H9 (cell line): ENCODE measurements at regions not wholly inside any gene's neighbourhood (a gene's known extent, or its start where the extent isn't known, plus 50 kb on each side); places are given as distances from the start of the nearest gene placed in this dataset.

ENCODE experiments used
- DNase-seq: peaks from one replicate; pipeline ENCODE4 v3.0.0-alpha.2; 2017
- H2AFZ ChIP-seq: one replicate; pipeline ENCODE4 v1.6.1; 2013; ENCODE audit warnings: mild to moderate bottlenecking, low read length, control low read depth, moderate library complexity
- H2AK5ac ChIP-seq: 2 replicates; pipeline ENCODE4 v1.6.1; 2013; ENCODE audit warnings: low read length, control low read depth, mixed read lengths; ENCODE audit not compliant: insufficient read length
- H2BK120ac ChIP-seq: one replicate; pipeline ENCODE4 v1.6.1; 2013; ENCODE audit warnings: low read depth, mild to moderate bottlenecking, low read length, control low read depth, inconsistent platforms; ENCODE audit not compliant: poor library complexity, severe bottlenecking
- H2BK12ac ChIP-seq: 2 replicates; pipeline ENCODE4 v1.6.1; 2013; ENCODE audit warnings: low read length, control low read depth, mixed read lengths, low read depth; ENCODE audit not compliant: insufficient read length
- H2BK15ac ChIP-seq: 2 replicates; pipeline ENCODE4 v1.6.1; 2013; ENCODE audit warnings: low read depth, low read length, control low read depth
- H2BK20ac ChIP-seq: one replicate; pipeline ENCODE4 v1.6.1; 2013; ENCODE audit warnings: low read depth, mild to moderate bottlenecking, low read length, control low read depth, inconsistent platforms; ENCODE audit not compliant: poor library complexity, severe bottlenecking
- H2BK5ac ChIP-seq: 2 replicates; pipeline ENCODE4 v1.6.1; 2013; ENCODE audit warnings: low read length, control low read depth, mixed read lengths; ENCODE audit not compliant: insufficient read length
- H3K14ac ChIP-seq: 2 replicates; pipeline ENCODE4 v1.6.1; 2013; ENCODE audit warnings: low read length, control low read depth; ENCODE audit not compliant: insufficient read depth
- H3K18ac ChIP-seq: 2 replicates; pipeline ENCODE4 v1.6.1; 2013; ENCODE audit warnings: low read depth, mild to moderate bottlenecking, mixed read lengths, low read length, control low read depth; ENCODE audit not compliant: insufficient read length
- H3K23ac ChIP-seq: 2 replicates; pipeline ENCODE4 v1.6.1; 2013; ENCODE audit warnings: low read length, control low read depth, mixed read lengths, low read depth; ENCODE audit not compliant: insufficient read length
- H3K23me2 ChIP-seq: 2 replicates; pipeline ENCODE4 v1.6.1; 2013; ENCODE audit warnings: low read depth, mild to moderate bottlenecking, mixed read lengths, low read length, control low read depth; ENCODE audit not compliant: insufficient read length, poor library complexity, severe bottlenecking
- H3K27ac ChIP-seq: 2 replicates; pipeline ENCODE4 v1.5.1; 2013; ENCODE audit warnings: low read length, control low read depth, mixed read lengths, low read depth; ENCODE audit not compliant: insufficient read length
- H3K27me3 ChIP-seq: 2 replicates; pipeline ENCODE4 v1.6.1; 2013; ENCODE audit warnings: low read length, control low read depth, inconsistent platforms; ENCODE audit not compliant: insufficient read depth
- H3K4ac ChIP-seq: 2 replicates; pipeline ENCODE4 v1.6.1; 2013; ENCODE audit warnings: low read depth, mild to moderate bottlenecking, control low read depth, inconsistent platforms, low read length, moderate library complexity
- H3K4me1 ChIP-seq: 2 replicates; pipeline ENCODE4 v1.6.1; 2013; ENCODE audit warnings: low read length, control low read depth, inconsistent platforms; ENCODE audit not compliant: insufficient read depth
- H3K4me2 ChIP-seq: 2 replicates; pipeline ENCODE4 v1.6.1; 2013; ENCODE audit warnings: low read length, control low read depth, mixed read lengths; ENCODE audit not compliant: insufficient read length, insufficient read depth
- H3K56ac ChIP-seq: 2 replicates; pipeline ENCODE4 v1.6.1; 2013; ENCODE audit warnings: low read depth, mild to moderate bottlenecking, mixed read lengths, low read length, control low read depth; ENCODE audit not compliant: insufficient read length
- H3K79me1 ChIP-seq: 2 replicates; pipeline ENCODE4 v1.6.1; 2013; ENCODE audit warnings: low read depth, mild to moderate bottlenecking, moderate library complexity, low read length, control low read depth, inconsistent platforms; ENCODE audit not compliant: insufficient read depth, poor library complexity, severe bottlenecking
- H3K79me2 ChIP-seq: 2 replicates; pipeline ENCODE4 v1.6.1; 2013; ENCODE audit warnings: low read length, control low read depth, inconsistent platforms; ENCODE audit not compliant: insufficient read depth
- H3K9ac ChIP-seq: 2 replicates; pipeline ENCODE4 v1.6.1; 2013; ENCODE audit warnings: low read length, control low read depth, mixed read lengths; ENCODE audit not compliant: insufficient read length; ENCODE audit errors: extremely low read depth
- H3K9me3 ChIP-seq: one replicate; pipeline ENCODE4 v1.6.1; 2013; ENCODE audit warnings: low read depth, low read length, inconsistent platforms; ENCODE audit not compliant: control insufficient read depth
- H3T11ph ChIP-seq: one replicate; pipeline ENCODE4 v1.6.1; 2013; ENCODE audit warnings: mild to moderate bottlenecking, low read length, control low read depth, inconsistent platforms
- H4K20me1 ChIP-seq: one replicate; pipeline ENCODE4 v1.6.1; 2013; ENCODE audit not compliant: control insufficient read depth, insufficient read length, insufficient read depth
- H4K5ac ChIP-seq: 2 replicates; pipeline ENCODE4 v1.6.1; 2013; ENCODE audit warnings: low read depth, mild to moderate bottlenecking, mixed read lengths, low read length, control low read depth; ENCODE audit not compliant: insufficient read length
- H4K8ac ChIP-seq: replicated peaks from 2 replicates; pipeline ENCODE4 v1.6.1; 2013; ENCODE audit warnings: low read length, control low read depth, mixed read lengths, low read depth; ENCODE audit not compliant: insufficient read length
- H4K91ac ChIP-seq: 2 replicates; pipeline ENCODE4 v1.6.1; 2013; ENCODE audit warnings: low read depth, mild to moderate bottlenecking, moderate library complexity, mixed read lengths, low read length, control low read depth; ENCODE audit not compliant: insufficient read length
- H3K27ac Mint-ChIP-seq, 3 experiments: 2 replicates in 2 of 3; 3 replicates in 1 of 3; pipeline ENCODE4 v1.8.0; 2020 to 2021; ENCODE audit warnings: mixed read lengths in 3 of 3, mild to moderate bottlenecking in 1 of 3, moderate library complexity in 1 of 3
- H3K27me3 Mint-ChIP-seq: 2 replicates; pipeline ENCODE4 v1.8.0; 2021; ENCODE audit warnings: low read depth, mild to moderate bottlenecking, moderate library complexity, mixed read lengths
- H3K36me3 Mint-ChIP-seq, 3 experiments: 2 replicates in 2 of 3; 3 replicates in 1 of 3; pipeline ENCODE4 v1.8.0; 2020 to 2021; ENCODE audit warnings: low read depth in 3 of 3, mixed read lengths in 3 of 3; ENCODE audit not compliant: insufficient read depth in 1 of 3
- H3K4me1 Mint-ChIP-seq, 2 experiments: 2 replicates each; pipeline ENCODE4 v1.8.0; 2020; ENCODE audit warnings: mixed read lengths in 2 of 2
- H3K4me3 Mint-ChIP-seq, 2 experiments: 2 replicates in 1 of 2; 3 replicates in 1 of 2; pipeline ENCODE4 v1.8.0; 2020 to 2021; ENCODE audit warnings: mild to moderate bottlenecking in 2 of 2, mixed read lengths in 2 of 2, moderate library complexity in 1 of 2
- H3K9me3 Mint-ChIP-seq, 2 experiments: 2 replicates in 1 of 2; 3 replicates in 1 of 2; pipeline ENCODE4 v1.8.0; 2020; ENCODE audit warnings: mild to moderate bottlenecking in 2 of 2, mixed read lengths in 2 of 2, moderate library complexity in 1 of 2
- WGBS: extraction: QIAGEN DNeasy Blood & Tissue Kit; methylation state at CpG from one replicate; pipeline ENCODE4 v1.1.7; 2013; ENCODE audit warnings: missing lambda C conversion rate, low lambda C conversion rate, mixed read lengths; ENCODE audit not compliant: insufficient read length; ENCODE audit errors: extremely low coverage; 5-methylcytosine and 5-hydroxymethylcytosine counted together
- TF ChIP-seq, protein P1 (sequence below): fragments of 200-600 bp; sonication (generic); conservative IDR thresholded peaks from 3 replicates; pipeline ENCODE4 v1.8.0; 2021; ENCODE audit warnings: antibody characterized with exemption, mild to moderate bottlenecking

DNA sequence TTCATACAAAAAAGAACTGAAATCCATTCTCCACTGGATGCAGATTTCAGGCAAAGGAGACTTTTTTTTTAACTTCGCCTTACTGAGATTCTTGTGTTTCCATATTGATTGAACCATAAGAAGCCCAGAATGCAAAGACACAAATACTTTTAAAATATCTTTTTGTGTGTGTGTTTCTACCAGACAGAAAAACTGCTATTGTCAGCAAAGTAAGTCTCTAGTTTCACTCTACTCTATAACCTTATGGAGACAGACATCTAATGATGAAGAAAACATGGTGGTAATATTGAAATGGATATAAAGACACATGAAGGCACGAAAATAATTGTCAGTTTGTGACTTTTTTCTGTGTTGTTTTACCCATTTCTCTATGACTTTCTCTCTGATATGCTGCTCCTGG lies 260.3 kb upstream of the RORB start:
- Mint-ChIP-seq H3K4me3 (no peak overlapping the region), H3K36me3 (peaks cover 2 to 15% (median 3%) of the 10 kb centered on the region in 3 experiments; a peak in 6 of 7 replicates), H3K27me3 (no peaks in the 10 kb centered on the region), H3K9me3 (peaks cover 19 to 23% of the 10 kb centered on the region in 2 experiments), H3K4me1 (no peaks in the 10 kb centered on the region), H3K27ac (no peak overlapping the region)
- H4K8ac ChIP-seq = no peak overlapping the region
- H2AFZ ChIP-seq = no peak overlapping the region
- H2BK12ac ChIP-seq = no peak overlapping the region
- no peak overlapping the region for H3K56ac ChIP-seq
- no peak overlapping the region for H3K27ac ChIP-seq
- H2BK20ac ChIP-seq = no peak overlapping the region
- TF ChIP-seq, protein P1, sequence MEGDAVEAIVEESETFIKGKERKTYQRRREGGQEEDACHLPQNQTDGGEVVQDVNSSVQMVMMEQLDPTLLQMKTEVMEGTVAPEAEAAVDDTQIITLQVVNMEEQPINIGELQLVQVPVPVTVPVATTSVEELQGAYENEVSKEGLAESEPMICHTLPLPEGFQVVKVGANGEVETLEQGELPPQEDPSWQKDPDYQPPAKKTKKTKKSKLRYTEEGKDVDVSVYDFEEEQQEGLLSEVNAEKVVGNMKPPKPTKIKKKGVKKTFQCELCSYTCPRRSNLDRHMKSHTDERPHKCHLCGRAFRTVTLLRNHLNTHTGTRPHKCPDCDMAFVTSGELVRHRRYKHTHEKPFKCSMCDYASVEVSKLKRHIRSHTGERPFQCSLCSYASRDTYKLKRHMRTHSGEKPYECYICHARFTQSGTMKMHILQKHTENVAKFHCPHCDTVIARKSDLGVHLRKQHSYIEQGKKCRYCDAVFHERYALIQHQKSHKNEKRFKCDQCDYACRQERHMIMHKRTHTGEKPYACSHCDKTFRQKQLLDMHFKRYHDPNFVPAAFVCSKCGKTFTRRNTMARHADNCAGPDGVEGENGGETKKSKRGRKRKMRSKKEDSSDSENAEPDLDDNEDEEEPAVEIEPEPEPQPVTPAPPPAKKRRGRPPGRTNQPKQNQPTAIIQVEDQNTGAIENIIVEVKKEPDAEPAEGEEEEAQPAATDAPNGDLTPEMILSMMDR = no peak
- no peak overlapping the region for H3K4me2 ChIP-seq
- H4K20me1 ChIP-seq = no peaks in the 10 kb centered on the region
- H2BK5ac ChIP-seq = no peak overlapping the region
- H3K79me1 ChIP-seq = no peaks in the 10 kb centered on the region
- H3K14ac ChIP-seq = no peak overlapping the region
- no CpG with 5 or more reads among the region's 2 CpGs for WGBS
- H3K27me3 ChIP-seq = no peaks in the 10 kb centered on the region
- H3K9me3 ChIP-seq = no peaks in the 10 kb centered on the region
- no peak overlapping the region for H3K23ac ChIP-seq
- DNase-seq = no peak
- no peak overlapping the region for H3K9ac ChIP-seq
- no peak overlapping the region for H4K5ac ChIP-seq
- no peak overlapping the region for H2BK15ac ChIP-seq
- no peak overlapping the region for H4K91ac ChIP-seq
- H3K23me2 ChIP-seq = no peaks in the 10 kb centered on the region
- no peak overlapping the region for H3T11ph ChIP-seq
- no peak overlapping the region for H3K18ac ChIP-seq
- no peaks in the 10 kb centered on the region for H3K79me2 ChIP-seq
- no peak overlapping the region for H2BK120ac ChIP-seq
- H2AK5ac ChIP-seq = no peak overlapping the region
- H3K4ac ChIP-seq = no peak overlapping the region
- no peaks in the 10 kb centered on the region for H3K4me1 ChIP-seq
